HG03066 (cell line): ENCODE measurements at regions not wholly inside any gene's neighbourhood (a gene's known extent, or its start where the extent isn't known, plus 50 kb on each side); places are given as distances from the start of the nearest gene placed in this dataset.

ENCODE experiments used
- ATAC-seq: cut with Tn5 transposase; IDR thresholded peaks from one replicate; pipeline ENCODE4 v1.9.1; 2021; ENCODE audit warnings: low read depth; ENCODE audit not compliant: unreplicated experiment

DNA sequence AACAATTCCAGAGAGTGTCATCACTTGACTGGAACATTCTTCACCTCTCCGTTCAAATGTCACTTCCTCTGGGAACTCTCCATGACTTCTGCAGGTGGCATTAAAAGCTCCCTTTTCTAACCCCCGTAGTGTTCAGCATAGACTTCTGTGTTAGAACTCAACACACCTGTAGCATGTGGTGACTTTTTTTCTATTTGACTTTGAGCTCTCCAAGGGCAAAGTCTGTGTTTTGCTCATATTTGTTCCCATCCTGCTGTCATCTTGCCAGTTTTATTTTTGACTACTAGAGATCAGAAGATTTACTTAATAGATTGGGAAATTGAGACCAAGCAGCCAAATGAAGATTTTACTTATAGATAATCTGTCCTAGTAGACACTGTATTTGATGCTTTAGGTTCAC, 367.1 kb downstream of the INSC start:
- ATAC-seq: no peak

DNA sequence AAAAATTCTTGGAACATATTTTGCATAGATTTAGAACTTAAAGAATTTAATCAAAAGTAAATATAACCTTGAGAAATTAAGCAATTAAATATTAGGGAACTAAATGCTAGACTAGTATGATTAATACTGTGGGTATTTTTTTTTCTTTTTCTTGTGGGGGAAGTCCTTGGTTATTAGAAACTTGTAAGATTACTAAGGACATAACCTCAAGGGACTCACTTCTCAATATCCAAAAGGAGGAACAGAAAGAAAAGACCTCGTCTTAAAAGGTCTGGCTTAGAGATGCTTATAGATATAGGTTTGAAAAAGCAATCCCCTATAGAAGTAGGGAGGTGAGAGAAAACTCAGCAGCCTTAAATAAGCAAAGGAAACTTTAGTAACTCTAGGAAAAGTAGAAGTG, 368.5 kb downstream of the INSC start:
- no peak for ATAC-seq

GRCh38 chr11:15484398-15484797, 369.7 kb downstream of the INSC start:
- no peak for ATAC-seq

- no peak for ATAC-seq
Measured at GRCh38 chr11:15485432-15485831, 370.7 kb downstream of the INSC start.

DNA sequence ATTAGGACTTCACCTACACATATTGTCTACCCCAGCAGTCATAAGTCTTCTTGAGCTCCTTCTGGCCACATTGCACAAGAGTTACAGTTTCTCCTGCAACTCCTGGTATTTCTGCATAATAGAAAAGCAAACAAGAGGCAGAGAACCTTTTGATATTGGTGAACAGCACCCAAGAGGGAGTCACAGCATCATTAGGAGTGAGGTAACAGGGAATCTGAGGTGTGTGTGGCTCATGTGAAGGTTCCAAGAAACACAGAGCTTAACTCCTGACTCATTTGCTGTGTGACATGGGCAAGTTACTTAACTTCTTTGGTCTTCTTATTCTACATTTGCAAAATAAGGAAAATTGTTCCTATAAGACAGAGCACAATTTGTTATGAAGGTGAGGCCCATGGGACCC, 374.6 kb downstream of the INSC start:
- no peak for ATAC-seq

GRCh38 chr11:15490535-15490934, 375.8 kb downstream of the INSC start:
- ATAC-seq: no peak

GRCh38 chr11:15493066-15493465, 378.3 kb downstream of the INSC start:
- no peak for ATAC-seq

DNA sequence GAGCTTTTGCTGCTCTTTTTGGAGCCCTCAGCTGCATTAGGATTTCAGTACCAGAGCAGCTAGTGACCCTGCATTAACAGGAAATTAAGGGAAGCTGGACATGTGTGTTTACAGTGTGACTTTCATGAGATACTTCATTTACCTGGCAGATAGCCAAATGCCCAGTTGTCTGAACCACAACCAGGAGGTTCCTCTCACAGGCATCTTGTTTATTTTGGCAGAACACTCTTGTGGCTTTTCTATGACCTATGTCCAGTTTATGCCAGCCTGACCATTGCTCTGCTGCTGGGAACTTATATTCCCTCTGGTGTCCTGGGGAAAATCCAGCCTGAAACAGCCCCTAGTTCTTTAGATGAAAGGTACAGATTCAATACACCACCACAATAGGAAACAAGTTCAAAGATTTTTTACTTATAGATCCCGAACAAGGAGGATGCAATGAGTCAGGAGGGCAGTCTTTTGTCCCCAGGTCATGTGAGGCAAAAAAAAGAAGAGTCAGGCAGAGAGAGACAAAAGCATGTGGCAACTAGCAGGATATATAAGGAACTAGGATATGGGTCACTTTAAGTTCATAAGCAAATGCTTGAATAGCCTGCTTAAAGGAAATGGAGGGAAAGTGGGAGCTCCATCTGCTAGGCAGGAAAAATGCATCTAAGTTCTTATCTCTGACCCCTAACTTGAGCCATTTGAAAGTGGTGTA, 379.3 kb downstream of the INSC start:
- no peak for ATAC-seq

DNA sequence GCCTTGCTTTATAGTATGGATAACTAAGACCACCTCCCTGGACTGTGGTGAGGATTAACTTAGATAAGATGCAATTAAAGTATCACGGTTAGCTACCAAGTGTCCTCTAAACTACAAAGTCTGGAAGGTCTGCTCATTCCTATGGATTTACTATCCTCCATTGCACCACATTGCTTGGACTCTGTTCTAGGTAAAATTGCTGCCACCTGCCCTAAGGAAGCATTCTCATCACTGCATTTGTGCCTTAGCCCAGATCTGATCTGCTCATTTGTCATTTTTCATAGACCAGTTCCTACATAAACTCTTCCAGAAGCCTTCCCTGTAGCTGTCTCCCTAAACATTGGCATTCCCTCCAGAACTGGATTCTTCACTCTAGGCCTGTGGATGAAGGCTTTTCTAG, 380.0 kb downstream of the INSC start:
- ATAC-seq: no peak

DNA sequence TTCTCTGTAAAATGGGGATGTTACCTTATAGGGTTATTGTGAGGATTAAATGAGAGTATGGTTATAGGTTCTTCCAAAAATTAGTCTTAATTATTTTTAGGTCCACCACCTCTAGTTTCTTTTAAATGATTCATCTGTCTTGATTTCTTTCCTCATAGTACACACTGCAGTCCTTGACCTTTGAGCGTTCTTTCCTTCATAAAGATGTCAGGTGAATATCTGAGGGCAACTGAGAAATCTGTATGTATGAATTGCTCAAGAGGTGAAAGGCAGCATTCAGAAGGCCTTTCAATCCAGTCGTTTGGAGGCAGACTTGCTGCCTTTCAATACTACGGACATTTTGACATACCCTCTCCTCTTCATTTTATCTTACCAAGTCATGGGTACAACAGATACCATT, 380.7 kb downstream of the INSC start:
- ATAC-seq: no peak

- ATAC-seq: no peak
Measured at GRCh38 chr11:15497366-15497765, 382.6 kb downstream of the INSC start.

DNA sequence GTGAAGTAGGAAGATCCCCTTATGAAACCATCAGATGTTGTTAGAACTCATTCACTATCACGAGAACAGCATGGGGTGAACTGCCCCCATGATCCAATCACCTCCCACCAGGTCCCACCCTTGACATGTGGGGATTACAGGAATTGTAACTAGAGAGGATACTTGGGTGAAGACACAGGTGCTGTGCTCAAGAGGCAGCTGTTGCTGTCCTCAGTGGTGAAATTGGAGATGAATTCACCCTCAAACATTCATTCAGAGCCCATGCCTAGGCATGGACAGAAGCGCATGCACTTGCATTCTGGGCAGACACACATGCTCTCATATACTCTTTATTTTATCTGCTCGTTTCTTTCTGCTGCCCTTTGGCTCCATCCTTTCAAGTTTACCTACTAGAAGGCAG, 385.0 kb downstream of the INSC start:
- ATAC-seq: no peak

GRCh38 chr11:15500643-15501042, 385.9 kb downstream of the INSC start:
- ATAC-seq: no peak

DNA sequence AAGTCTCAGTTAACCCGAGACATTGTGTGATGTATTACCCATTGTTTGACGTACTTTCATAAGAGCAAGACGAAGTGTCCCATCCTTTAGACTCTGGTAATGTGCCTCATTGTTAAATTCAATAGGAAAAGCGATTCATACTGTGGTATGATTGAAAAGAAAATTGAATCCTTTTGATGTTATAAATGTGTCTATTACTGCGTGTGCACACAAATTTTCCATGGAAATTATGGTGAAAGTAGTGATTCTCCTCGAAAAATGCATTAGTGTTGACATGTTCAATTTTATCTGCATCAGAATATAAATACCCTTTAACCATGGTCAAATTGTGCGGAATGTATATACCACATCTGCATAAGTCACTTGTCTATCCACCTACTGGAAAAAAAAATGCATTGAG, 386.8 kb downstream of the INSC start:
- no peak for ATAC-seq

- ATAC-seq: no peak
Measured at GRCh38 chr11:15505155-15505554, 390.4 kb downstream of the INSC start.

DNA sequence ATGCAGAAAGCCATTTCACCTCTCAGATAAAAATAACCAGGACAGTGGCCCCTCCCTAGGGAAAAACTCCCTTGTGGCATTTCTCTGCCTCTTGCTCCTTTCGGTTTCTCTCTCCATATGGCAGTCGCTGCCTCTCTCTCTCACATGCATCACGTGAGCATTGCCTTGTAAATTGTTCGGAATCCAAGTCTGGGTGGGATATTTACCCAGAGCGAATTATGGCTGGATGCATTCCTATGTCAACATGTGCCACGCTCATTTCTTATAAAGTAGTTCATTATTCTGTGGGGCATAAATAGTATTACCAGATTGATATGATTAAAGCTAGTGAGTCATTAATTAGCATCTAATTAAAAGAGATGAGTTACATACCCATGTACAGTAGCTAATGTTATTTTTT, 392.9 kb downstream of the INSC start:
- no peak for ATAC-seq

- no peak for ATAC-seq
Measured at GRCh38 chr11:15509082-15509481, 394.4 kb downstream of the INSC start.

DNA sequence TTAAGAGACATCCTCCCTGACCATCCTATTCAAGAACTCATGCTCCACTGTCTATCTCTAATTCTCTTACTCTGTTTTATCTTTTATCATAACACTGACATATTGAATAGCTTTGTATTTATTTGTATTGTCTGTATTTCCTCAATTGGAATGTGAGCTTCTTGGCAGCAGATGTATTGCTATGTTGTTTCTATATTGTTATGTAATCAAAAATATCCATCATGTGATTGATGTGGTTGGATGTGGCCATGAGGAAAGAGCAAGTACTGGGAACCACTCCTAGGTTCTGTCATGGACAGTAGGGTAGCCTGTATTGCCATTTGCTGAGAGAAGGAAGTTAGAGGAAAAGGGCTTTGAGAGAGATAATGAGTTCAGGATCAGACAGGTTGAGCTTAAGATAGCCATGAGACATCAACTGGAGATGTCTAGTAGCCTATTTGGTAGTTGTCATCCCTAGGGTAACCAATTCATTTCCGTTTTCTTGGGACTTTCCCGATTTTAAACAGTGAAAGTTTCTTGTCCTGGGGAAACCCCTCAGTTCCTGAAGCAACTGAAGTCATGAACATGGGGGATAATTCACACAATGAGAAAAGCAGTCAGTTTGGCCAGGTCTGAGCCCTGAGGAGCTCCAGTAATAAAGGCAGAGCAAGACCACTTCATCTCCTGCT, 404.5 kb downstream of the INSC start:
- no peak for ATAC-seq

- ATAC-seq: no peak
Measured at GRCh38 chr11:15519911-15520310, 405.2 kb downstream of the INSC start.

DNA sequence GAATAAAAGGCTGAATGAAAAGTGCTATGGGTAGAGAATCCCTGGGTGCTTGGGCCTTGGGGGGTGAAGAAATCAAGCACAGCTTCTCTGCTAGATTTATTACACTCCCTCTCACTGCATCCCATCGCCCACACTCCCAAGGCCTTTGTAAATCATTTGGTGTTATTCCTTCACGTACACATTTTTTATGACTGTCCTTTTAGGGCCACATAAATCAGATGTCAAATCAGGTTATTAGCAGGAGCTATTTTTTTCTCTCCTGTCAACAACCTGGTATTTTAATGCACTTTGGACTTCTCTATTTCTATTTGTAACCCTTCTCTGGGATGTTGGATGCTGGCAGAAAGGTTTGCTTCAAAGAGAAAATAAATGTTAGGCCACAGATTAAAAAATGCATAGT, 408.8 kb downstream of the INSC start:
- ATAC-seq: no peak

DNA sequence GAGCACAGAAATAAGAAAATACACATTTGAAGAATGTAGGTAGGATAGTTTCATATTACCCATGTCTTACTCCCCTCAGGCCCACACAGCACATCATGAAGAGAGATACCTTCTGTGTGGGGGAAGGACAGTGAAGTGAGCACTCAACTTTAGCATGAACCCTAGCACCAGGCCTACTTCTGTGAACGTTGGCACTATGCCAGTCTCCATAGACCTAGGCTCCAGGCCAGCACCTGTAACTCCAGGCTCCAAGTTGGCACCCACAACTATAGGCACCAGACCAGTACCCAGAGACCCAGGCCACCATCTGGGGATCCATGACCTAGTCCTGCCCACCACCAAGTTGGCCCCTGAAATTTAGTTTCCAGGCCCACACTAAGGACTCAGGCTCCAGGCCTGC, 410.9 kb downstream of the INSC start:
- no peak for ATAC-seq

DNA sequence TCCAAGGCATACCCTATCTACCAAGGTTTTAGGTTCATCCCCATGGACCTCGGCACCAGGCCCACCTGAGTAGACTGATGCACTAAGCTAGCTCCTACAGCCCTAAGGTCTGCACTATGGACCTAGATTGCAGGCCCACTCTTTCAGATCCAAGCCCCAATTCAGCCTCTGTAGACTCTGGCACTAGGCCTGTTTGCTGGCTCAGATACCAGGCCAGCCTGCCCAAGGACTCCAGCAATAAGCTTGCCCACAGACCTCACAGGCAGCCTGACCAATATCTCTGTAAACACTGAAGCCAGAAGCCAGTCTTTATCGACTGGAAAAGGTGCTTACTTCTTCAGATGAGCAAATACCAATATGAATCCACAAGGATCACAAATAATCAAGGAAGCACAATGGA, 411.3 kb downstream of the INSC start:
- ATAC-seq: no peak
